SK-N-SH (cell line): ENCODE measurements at regions not wholly inside any gene's neighbourhood (a gene's known extent, or its start where the extent isn't known, plus 50 kb on each side); places are given as distances from the start of the nearest gene placed in this dataset.

Experiments used
- CTCF ChIA-PET: fragments of 300-600, 350-600 bp; formaldehyde crosslinking; extraction: SDS; loops from one replicate; lab custom pipeline; 2021; lab: Yijun Ruan, JAX
- POLR2A ChIA-PET: fragments of 350-600 bp; sonication (Branson Sonifier 250); formaldehyde crosslinking; extraction: SDS; loops from one replicate; lab custom pipeline; 2020; ENCODE audit warnings: antibody characterized with exemption, inconsistent platforms; lab: Yijun Ruan, JAX
- DNase-seq: peaks from one replicate; pipeline ENCODE4 v3.0.0; 2012
- H2AFZ ChIP-seq: fragments of 200-600 bp; sonication (generic); 2 replicates; pipeline ENCODE4 v1.8.1; 2016; ENCODE audit warnings: antibody characterized with exemption, mild to moderate bottlenecking, low read depth
- H3F3A ChIP-seq: fragments of 200-600 bp; sonication (generic); replicated peaks from 2 replicates; pipeline ENCODE3; 2016; ENCODE audit warnings: antibody characterized with exemption, mild to moderate bottlenecking; ENCODE audit not compliant: insufficient read depth
- H3K27ac ChIP-seq, 2 experiments: fragments of 200-500 bp in 1 of 2; fragments of 200-600 bp in 1 of 2; sonication (Bioruptor generic) in 1 of 2; sonication (generic), shearing (Covaris generic) in 1 of 2; 2 replicates each; pipeline versions ENCODE4 v1.5.1 to v1.6.1; 2014 to 2016; ENCODE audit warnings: low read depth in 2 of 2, inconsistent platforms in 1 of 2, low read length in 1 of 2, mild to moderate bottlenecking in 1 of 2, mixed read lengths in 1 of 2
- H3K27me3 ChIP-seq: fragments of 200-600 bp; sonication (generic), shearing (Covaris generic); 2 replicates; pipeline ENCODE4 v1.6.1; 2016; ENCODE audit warnings: mixed run types; ENCODE audit not compliant: insufficient read depth
- H3K36me3 ChIP-seq, 2 experiments: fragments of 200-500 bp in 1 of 2; fragments of 200-600 bp in 1 of 2; sonication (Bioruptor generic) in 1 of 2; sonication (generic) in 1 of 2; replicated peaks in 1 of 2; 2 replicates each; pipeline versions ENCODE3 to v1.5.1; 2014 to 2016; ENCODE audit warnings: low read length in 1 of 2, mild to moderate bottlenecking in 1 of 2; ENCODE audit not compliant: insufficient read depth in 2 of 2, control insufficient read depth in 1 of 2
- H3K4me1 ChIP-seq, 2 experiments: fragments of 200-500 bp in 1 of 2; fragments of 200-600 bp in 1 of 2; sonication (Bioruptor generic) in 1 of 2; sonication (generic), shearing (Covaris generic) in 1 of 2; 2 replicates each; pipeline versions ENCODE4 v1.5.1 to v1.6.1; 2014 to 2016; ENCODE audit warnings: low read depth in 1 of 2, low read length in 1 of 2, mixed run types in 1 of 2; ENCODE audit not compliant: insufficient read depth in 2 of 2, control insufficient read depth in 1 of 2
- H3K4me2 ChIP-seq: fragments of 200-600 bp; sonication (generic), shearing (Covaris generic); 2 replicates; pipeline ENCODE4 v1.6.1; 2017; ENCODE audit warnings: mixed run types
- H3K4me3 ChIP-seq, 2 experiments: fragments of 200-500 bp in 1 of 2; fragments of 200-600 bp in 1 of 2; sonication (Bioruptor generic) in 1 of 2; sonication (generic), shearing (Covaris generic) in 1 of 2; 2 replicates each; pipeline versions ENCODE4 v1.5.1 to v1.8.1; 2014 to 2016; ENCODE audit warnings: low read depth in 2 of 2, inconsistent platforms in 1 of 2, low read length in 1 of 2, mild to moderate bottlenecking in 1 of 2, mixed read lengths in 1 of 2, moderate library complexity in 1 of 2
- H3K79me2 ChIP-seq: fragments of 200-600 bp; sonication (generic); 2 replicates; pipeline ENCODE4 v1.8.1; 2017; ENCODE audit warnings: mild to moderate bottlenecking; ENCODE audit not compliant: insufficient read depth
- H3K9ac ChIP-seq: fragments of 200-600 bp; sonication (generic); 2 replicates; pipeline ENCODE4 v1.6.1; 2017; ENCODE audit warnings: mixed run types
- H3K9me2 ChIP-seq: fragments of 200-600 bp; sonication (generic); 2 replicates; pipeline ENCODE4 v1.6.1; 2017; ENCODE audit warnings: mixed run types
- H3K9me3 ChIP-seq: fragments of 200-600 bp; sonication (generic); 2 replicates; pipeline ENCODE4 v1.6.1; 2017; ENCODE audit warnings: mixed run types, mild to moderate bottlenecking, moderate library complexity
- H4K20me1 ChIP-seq: fragments of 200-600 bp; sonication (generic); 2 replicates; pipeline ENCODE4 v1.6.1; 2017; ENCODE audit warnings: mild to moderate bottlenecking, mixed run types; ENCODE audit not compliant: insufficient read depth
- ELF1 ChIP-seq: IDR thresholded peaks from 2 replicates; pipeline ENCODE4 v1.4.0; 2012
- EP300 ChIP-seq, 2 experiments: IDR thresholded peaks; 2 replicates each; pipeline versions ENCODE4 v1.4.0 to v1.6.1; 2012; ENCODE audit warnings: borderline replicate concordance in 1 of 2, low read depth in 1 of 2, low read length in 1 of 2
- EZH2phosphoT487 ChIP-seq: fragments of 200-600 bp; sonication (generic); IDR thresholded peaks from 2 replicates; pipeline ENCODE4 v1.6.1; 2017; ENCODE audit warnings: low read depth, mixed run types, mild to moderate bottlenecking, antibody characterized with exemption, moderate library complexity, borderline replicate concordance
- FOXJ3 ChIP-seq: sonication (generic); formaldehyde crosslinking; IDR thresholded peaks from 2 replicates; pipeline ENCODE4 v1.5.1; 2020; ENCODE audit warnings: mild to moderate bottlenecking, missing genetic modification reagents
- GABPA ChIP-seq: IDR thresholded peaks from 2 replicates; pipeline ENCODE4 v1.4.0; 2012; ENCODE audit warnings: low read depth, mild to moderate bottlenecking
- MEF2A ChIP-seq: IDR thresholded peaks from 2 replicates; pipeline ENCODE4 v1.4.0; 2012; ENCODE audit warnings: low read depth, borderline replicate concordance
- MXI1 ChIP-seq: IDR thresholded peaks from 2 replicates; pipeline ENCODE4 v1.6.1; 2012; ENCODE audit warnings: mild to moderate bottlenecking, low read depth, low read length, improper control_type of control experiment
- NFIC ChIP-seq: IDR thresholded peaks from 2 replicates; pipeline ENCODE4 v1.4.0; 2012; ENCODE audit warnings: borderline replicate concordance
- PBX3 ChIP-seq: IDR thresholded peaks from 2 replicates; pipeline ENCODE4; 2012
- POLR2AphosphoS5 ChIP-seq: IDR thresholded peaks from 2 replicates; pipeline ENCODE4 v1.6.1; 2012; ENCODE audit warnings: low read depth, low read length
- RAD21 ChIP-seq: IDR thresholded peaks from 2 replicates; pipeline ENCODE4 v1.6.1; 2012; ENCODE audit warnings: mild to moderate bottlenecking, low read length
- RCOR1 ChIP-seq: fragments of 150-350 bp; IDR thresholded peaks from 2 replicates; pipeline ENCODE4 v1.6.1; 2017; ENCODE audit warnings: antibody characterized with exemption, low read length
- RFX5 ChIP-seq: IDR thresholded peaks from 2 replicates; pipeline ENCODE4 v1.6.1; 2012; ENCODE audit warnings: mild to moderate bottlenecking, improper control_type of control experiment, low read length
- SIN3A ChIP-seq: IDR thresholded peaks from 2 replicates; pipeline ENCODE4 v1.6.1; 2012; ENCODE audit warnings: low read depth, mild to moderate bottlenecking, low read length, moderate library complexity, borderline replicate concordance
- SMC3 ChIP-seq: IDR thresholded peaks from 2 replicates; pipeline ENCODE4 v1.6.1; 2012; ENCODE audit warnings: low read depth, low read length, improper control_type of control experiment
- TAF1 ChIP-seq: IDR thresholded peaks from 2 replicates; pipeline ENCODE4 v1.6.1; 2012; ENCODE audit warnings: low read depth, mild to moderate bottlenecking, low read length, moderate library complexity, borderline replicate concordance
- TCF12 ChIP-seq: IDR thresholded peaks from 2 replicates; pipeline ENCODE4 v1.4.0; 2012
- TEAD4 ChIP-seq: IDR thresholded peaks from 2 replicates; pipeline ENCODE4 v1.4.0; 2012; ENCODE audit warnings: mild to moderate bottlenecking, borderline replicate concordance; ENCODE audit not compliant: insufficient read depth
- YY1 ChIP-seq: IDR thresholded peaks from 2 replicates; pipeline ENCODE4 v1.4.0; 2012; ENCODE audit warnings: low read depth, mild to moderate bottlenecking
- ZBTB33 ChIP-seq: IDR thresholded peaks from 2 replicates; pipeline ENCODE4 v1.4.0; 2012; ENCODE audit warnings: low read depth, borderline replicate concordance
- WGBS: methylation state at CpG from one replicate; pipeline ENCODE4 v1.1.6; 2017; ENCODE audit warnings: low lambda C conversion rate; 5-methylcytosine and 5-hydroxymethylcytosine counted together
- TF ChIP-seq, protein P1 (sequence below): fragments of 150-350 bp; IDR thresholded peaks from 2 replicates; pipeline ENCODE4 v1.6.1; 2016; ENCODE audit warnings: mild to moderate bottlenecking, low read depth, low read length
- TF ChIP-seq, protein P2 (sequence below): IDR thresholded peaks from 2 replicates; pipeline ENCODE4 v1.4.0; 2012; ENCODE audit warnings: low read depth, borderline replicate concordance

- Histone ChIP-seq H3K27ac (no peak overlapping the region), H3K9ac (no peak overlapping the region), H3K9me3 (no peaks in the 10 kb centered on the region), H4K20me1 (no peaks in the 10 kb centered on the region), H3F3A (no peaks in the 10 kb centered on the region), H3K27me3 (0 out of 2 replicates have a peak, but pooled peaks cover 6% of the 10 kb centered on the region), H2AFZ (no peak overlapping the region), H3K79me2 (no peaks in the 10 kb centered on the region), H3K36me3 (no peaks in the 10 kb centered on the region), H3K9me2 (no peaks in the 10 kb centered on the region), H3K4me1 (no peaks in the 10 kb centered on the region), H3K4me3 (no peak overlapping the region), H3K4me2 (no peak overlapping the region)
- ChIA-PET CTCF (no interaction called here), POLR2A (no interaction called here)
- DNase-seq: no peak
- TF ChIP-seq, protein P1, sequence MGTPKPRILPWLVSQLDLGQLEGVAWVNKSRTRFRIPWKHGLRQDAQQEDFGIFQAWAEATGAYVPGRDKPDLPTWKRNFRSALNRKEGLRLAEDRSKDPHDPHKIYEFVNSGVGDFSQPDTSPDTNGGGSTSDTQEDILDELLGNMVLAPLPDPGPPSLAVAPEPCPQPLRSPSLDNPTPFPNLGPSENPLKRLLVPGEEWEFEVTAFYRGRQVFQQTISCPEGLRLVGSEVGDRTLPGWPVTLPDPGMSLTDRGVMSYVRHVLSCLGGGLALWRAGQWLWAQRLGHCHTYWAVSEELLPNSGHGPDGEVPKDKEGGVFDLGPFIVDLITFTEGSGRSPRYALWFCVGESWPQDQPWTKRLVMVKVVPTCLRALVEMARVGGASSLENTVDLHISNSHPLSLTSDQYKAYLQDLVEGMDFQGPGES: no peak
- TF ChIP-seq TCF12: no peak
- no peak for TF ChIP-seq SIN3A
- TF ChIP-seq FOXJ3: no peak
- no peak for TF ChIP-seq EP300 (IDR thresholded peaks at IDR 0.05; ENCODE audit: borderline replicate concordance in 1 of 2, low read depth in 1 of 2, low read length in 1 of 2)
- TF ChIP-seq GABPA: no peak
- TF ChIP-seq PBX3: no peak
- no peak for TF ChIP-seq MEF2A
- no peak for TF ChIP-seq ELF1
- TF ChIP-seq NFIC: no peak
- 35% methylated on average over 7 of the region's 7 CpGs for WGBS
Measured at GRCh38 chr4:38455092-38455862, 208.7 kb upstream of the KLF3 start.

DNA sequence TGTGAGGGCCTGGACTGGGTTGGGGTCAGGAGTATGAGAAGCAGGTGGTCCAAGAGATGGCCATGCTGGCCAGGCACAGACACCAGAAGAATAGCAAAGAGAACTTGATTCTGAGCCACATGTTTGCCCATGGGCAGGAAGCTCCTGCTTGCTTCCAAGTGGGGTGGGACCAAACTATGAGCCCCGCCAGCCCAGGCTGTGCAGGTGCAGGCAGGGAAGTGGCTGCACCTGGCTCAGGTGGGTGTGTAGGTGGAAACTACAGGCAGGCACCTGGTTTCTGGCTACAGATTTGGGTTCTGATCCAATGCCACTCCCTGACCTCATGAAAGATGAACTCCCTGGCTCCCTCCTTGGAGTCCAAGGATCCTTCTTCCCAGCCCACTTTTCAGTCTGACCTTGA lies 207.9 kb upstream of the KLF3 start:
- Histone ChIP-seq H3K9me2 (no peaks in the 10 kb centered on the region), H3K36me3 (no peaks in the 10 kb centered on the region), H4K20me1 (no peaks in the 10 kb centered on the region), H3K79me2 (no peaks in the 10 kb centered on the region), H3K4me2 (no peak overlapping the region), H3K4me1 (no peaks in the 10 kb centered on the region), H3K9me3 (no peaks in the 10 kb centered on the region), H3K27me3 (0 out of 2 replicates have a peak, but pooled peaks cover 6% of the 10 kb centered on the region), H3F3A (no peaks in the 10 kb centered on the region), H3K4me3 (no peak overlapping the region), H3K27ac (no peak overlapping the region), H3K9ac (no peak overlapping the region), H2AFZ (no peak overlapping the region)
- ChIA-PET POLR2A (no interaction called here), CTCF (no interaction called here)
- no peak for DNase-seq
- 67% methylated on average over 1 of the region's 1 CpG for WGBS
- TF ChIP-seq TAF1 (no peak), YY1 (no peak), TCF12 (no peak), EP300 (IDR thresholded peaks at IDR 0.05; ENCODE audit: borderline replicate concordance in 1 of 2, low read depth in 1 of 2, low read length in 1 of 2) (no peak), POLR2AphosphoS5 (no peak), EZH2phosphoT487 (no peak), RCOR1 (no peak), ELF1 (no peak), SMC3 (no peak), RFX5 (no peak), ZBTB33 (no peak), RAD21 (no peak), TEAD4 (no peak), MXI1 (no peak)
- TF ChIP-seq, protein P2, sequence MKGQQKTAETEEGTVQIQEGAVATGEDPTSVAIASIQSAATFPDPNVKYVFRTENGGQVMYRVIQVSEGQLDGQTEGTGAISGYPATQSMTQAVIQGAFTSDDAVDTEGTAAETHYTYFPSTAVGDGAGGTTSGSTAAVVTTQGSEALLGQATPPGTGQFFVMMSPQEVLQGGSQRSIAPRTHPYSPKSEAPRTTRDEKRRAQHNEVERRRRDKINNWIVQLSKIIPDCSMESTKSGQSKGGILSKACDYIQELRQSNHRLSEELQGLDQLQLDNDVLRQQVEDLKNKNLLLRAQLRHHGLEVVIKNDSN: no peak
